HPDE6-E6E7 (cell line): ENCODE measurements at regions not wholly inside any gene's neighbourhood (a gene's known extent, or its start where the extent isn't known, plus 50 kb on each side); places are given as distances from the start of the nearest gene placed in this dataset.
"Not testable (repeated sequence)": the region's sequence is repeated elsewhere in the genome, so short reads cannot be mapped to it uniquely, and the experiment has no call there.

ENCODE experiments used
- DNase-seq: peaks from one replicate; pipeline ENCODE4 v3.0.0; 2011; ENCODE audit warnings: missing footprints; ENCODE audit errors: extremely low spot score

GRCh38 chr13:89465366-89465765 is 1794.2 kb downstream of the SLITRK5 start:
- no peak for DNase-seq

DNA sequence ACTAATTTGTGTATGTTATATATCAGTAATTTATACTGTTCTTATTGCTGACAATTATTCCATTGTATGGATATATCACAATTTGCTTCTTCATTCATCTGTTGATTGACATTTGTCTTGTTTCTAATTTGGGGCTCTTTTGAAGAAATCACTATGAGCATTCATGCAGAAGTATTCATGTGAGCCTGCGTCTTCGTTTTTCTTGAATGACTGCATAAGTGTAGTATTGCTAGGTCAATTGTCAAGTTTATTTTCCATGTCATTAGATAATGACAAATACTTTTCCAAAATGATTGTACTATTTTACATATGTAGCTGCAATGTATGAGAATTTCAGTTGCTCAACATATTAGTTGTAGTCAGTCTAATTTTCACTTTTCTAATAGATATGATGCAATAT is 1796.9 kb downstream of the SLITRK5 start:
- DNase-seq, result no peak

- no peak for DNase-seq
These were observed 1799.7 kb downstream of the SLITRK5 start for GRCh38 chr13:89470901-89471300.

DNA sequence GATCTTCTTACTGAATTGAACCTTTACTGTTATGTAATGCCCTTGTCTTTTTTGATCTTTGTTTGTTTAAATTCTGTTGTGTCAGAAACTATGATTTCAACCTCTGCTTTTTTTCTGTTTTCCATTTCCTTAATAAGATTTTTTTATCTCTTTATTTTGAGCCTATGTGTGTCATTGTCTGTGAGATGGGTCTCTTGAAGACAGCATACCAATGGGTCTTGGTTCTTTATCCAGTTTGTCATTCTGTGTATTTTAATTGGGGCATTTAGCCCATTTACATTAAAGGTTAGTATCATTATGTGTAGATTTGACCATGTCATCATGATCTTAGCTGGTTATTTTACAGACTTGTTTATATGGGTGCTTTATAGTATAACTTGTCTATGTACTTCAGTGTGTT is 1803.3 kb downstream of the SLITRK5 start:
- DNase-seq, result no peak

GRCh38 chr13:89486065-89486464 is 1814.9 kb downstream of the SLITRK5 start:
- DNase-seq, result no peak

DNA sequence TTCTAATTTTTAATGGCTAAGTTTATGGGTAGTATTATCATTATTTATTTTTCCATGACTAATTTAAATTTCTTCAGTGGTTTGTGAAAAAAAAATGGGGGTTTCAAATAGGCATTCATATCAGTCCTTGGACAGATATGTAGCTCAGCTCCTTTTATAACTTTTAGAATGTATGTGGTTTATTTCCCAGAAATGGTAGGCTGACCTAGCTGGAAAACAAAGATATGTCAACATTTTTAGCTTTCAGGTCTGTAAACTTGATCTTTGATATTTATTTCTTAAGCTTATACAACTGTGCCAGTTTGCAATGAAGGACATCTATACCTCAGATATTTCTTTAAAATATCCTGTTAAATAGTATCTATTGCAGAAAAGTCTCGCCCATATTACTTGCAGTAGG is 1815.5 kb downstream of the SLITRK5 start:
- no peak for DNase-seq

- no peak for DNase-seq
These were observed 1819.5 kb downstream of the SLITRK5 start for GRCh38 chr13:89490661-89491060.

DNA sequence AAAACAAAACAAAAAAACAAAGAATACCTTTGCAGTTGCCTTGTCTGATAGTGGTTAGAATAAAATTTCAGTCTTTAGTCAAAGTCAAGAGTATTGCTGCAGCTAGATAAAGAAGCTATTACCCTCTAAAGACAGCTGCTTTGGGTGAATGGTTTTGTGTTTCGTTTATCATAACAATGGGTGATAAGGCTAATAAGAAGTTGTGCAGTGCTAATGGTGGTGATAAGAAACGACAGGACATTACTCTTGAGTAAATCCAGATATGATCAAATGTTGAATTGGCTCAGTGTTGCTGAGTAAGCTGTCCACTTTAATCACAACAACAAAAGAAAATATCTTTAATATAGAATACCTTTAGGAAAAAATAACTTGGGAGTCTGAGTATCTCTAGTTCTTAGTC is 1825.3 kb downstream of the SLITRK5 start:
- no peak for DNase-seq

DNA sequence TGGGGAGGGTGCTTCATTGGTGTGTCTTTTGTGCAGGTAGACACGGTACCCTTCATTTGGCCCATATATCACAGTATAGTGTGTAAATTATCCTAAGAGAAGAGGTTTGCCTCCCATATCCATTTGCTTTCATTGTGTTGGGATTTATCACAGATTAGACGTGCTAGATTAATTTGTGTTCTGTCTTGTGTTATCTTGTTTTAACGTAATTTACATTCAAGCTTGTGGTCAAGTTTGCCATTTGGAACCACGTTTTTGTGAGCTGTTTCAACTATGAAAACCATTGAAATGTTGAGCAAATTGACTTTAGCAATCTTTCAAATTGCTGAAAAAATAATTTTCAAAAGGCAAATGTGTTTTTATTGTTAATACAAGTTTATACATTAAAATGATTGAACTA is 1826.5 kb downstream of the SLITRK5 start:
- DNase-seq, result no peak

GRCh38 chr13:89502286-89502685 is 1831.1 kb downstream of the SLITRK5 start:
- DNase-seq, result no peak

DNA sequence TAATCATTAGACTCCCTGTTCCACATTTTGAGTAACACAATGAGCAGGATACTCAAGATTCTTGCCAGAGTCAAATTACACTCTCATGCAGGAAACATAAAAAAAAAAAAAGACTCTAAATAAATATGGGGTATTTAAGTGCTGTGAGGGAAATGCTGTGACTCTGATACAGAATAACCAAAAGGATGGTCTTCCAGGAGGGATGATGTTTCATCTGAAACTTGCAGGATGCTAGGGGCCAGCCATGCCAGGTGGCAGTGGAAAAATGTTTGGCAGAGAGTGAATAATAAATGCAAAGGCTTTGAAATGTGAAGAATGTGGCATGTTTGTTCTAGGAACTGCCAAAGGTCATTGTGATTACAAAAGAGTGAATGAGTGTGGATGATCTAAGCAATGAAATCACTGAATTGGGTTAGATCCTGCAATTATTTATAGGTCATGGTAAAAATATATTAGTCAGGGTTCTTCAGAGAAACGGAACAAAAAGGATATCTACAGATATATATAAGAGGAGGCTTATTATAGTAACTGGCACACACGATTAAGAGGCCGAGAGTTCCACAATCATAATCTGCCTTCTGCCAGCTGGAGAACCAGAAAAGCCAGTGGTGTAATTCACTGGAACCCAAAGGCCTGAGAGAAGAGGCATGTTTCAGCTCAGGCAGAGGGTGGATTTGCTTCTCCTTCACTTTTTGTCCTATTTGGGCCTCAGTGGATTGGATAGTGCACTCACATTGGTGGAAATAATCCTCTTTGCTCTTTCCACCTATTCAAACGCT is 1832.8 kb upstream of the MIR17HG start:
- peak; percentile 14 for DNase-seq

DNA sequence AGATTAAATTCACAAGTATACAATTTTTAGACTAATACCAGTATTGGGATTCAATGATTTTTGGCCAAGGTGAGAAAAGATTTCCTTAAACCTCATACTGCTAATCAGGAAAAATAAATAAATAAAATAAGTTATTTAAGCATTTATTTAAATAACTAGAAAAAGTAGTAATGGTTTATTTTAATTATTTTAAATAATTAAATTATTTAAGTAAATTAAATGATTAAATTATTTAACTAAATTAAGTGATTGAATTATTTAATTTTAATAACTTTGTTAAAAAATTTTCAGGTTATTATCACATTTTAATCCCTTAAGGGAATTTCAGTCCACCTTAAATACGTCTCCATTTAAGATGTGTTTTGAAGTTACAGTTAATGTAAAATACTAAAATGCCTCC is 1831.5 kb upstream of the MIR17HG start:
- no peak for DNase-seq

- DNase-seq, result no peak
These were observed 1829.0 kb upstream of the MIR17HG start for GRCh38 chr13:89518289-89519077.

DNA sequence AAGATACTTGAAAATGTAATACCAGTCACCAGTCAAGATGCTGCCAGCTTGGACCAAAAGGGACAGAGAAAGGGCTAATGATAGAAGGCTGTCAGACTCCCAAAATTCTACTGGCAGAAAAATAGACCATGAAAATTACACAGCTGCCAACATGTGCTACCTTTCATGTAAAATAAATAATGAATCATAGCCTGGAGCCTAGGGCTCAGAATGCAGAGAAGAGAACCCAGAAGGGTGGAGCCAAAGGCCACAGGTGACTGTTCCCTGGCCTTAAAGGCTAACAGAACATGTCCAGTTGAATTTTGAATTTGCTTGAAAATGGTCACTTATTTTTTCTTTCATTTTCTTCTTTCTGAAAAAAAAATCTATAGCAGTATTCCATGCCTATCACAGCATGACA is 1827.0 kb upstream of the MIR17HG start:
- peak; percentile 3 for DNase-seq

GRCh38 chr13:89521672-89522071 is 1825.8 kb upstream of the MIR17HG start:
- DNase-seq, result not testable (repeated sequence)

DNA sequence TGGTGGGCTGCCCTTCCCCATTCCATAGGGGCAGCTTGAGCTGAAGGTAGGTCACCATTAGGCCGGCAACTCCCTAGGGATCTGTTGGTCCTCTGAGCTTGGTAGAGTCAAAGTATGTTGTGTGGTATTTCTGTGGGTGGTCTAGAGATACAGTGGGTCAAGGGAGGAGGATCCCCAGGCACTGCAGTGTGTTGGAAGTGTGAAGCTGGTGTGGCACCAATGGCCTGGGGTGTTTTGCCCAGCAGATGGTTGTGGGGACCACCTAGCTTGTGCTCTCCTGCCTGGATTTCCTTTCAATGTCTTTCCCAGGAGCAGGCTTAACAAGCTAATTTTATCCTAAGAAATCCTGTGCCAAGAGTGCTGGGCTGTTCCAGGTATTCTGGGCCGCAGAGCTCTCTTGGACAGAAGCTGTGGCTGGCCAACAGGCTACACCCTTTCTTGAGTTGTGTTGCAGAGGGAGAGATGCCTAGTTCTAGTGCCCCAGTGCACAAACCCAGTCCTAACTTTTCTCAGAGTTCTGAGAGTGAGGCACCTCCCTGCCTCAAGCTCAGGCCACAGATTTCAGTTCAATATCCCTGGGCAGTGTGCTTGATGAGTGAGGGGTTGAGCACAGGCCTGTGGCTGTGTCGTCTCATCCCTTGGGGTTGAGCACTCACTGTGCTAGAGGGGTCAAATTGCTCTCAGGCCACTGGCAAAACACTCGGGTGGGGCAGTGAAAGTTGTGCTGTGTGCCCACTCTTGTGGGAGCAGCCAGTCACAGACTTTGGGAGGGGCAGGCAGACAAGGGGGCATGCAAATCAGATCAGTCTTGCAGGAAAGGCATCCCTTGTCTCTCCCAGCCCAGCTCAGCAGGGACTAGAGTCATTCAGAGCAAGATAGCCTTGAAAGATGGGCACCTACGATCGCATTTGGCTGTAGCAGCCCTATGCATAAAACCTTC is 1806.1 kb upstream of the MIR17HG start:
- DNase-seq, result no peak

GRCh38 chr13:89550938-89551337 is 1796.5 kb upstream of the MIR17HG start:
- DNase-seq, result no peak

DNA sequence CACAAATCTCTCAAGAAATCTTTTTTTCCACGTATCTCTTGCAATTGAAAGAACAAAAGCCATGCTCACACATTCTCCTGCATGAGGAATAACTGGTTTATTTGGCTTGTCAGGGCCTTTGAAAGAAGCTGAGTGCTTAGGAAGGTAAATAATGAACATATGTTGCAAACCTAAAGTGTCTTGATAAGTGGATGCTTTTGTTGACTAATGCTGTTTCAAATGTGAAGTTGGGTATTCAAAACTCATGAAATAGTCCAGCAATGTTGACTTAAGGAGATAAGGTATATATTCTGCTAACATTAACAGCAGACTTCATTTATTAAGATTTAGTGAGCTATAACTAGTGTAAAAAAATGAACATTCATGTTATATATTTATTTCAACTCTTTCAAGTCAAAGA is 1792.7 kb upstream of the MIR17HG start:
- no peak for DNase-seq

GRCh38 chr13:89565476-89566100 is 1781.9 kb upstream of the MIR17HG start:
- DNase-seq, result no peak

DNA sequence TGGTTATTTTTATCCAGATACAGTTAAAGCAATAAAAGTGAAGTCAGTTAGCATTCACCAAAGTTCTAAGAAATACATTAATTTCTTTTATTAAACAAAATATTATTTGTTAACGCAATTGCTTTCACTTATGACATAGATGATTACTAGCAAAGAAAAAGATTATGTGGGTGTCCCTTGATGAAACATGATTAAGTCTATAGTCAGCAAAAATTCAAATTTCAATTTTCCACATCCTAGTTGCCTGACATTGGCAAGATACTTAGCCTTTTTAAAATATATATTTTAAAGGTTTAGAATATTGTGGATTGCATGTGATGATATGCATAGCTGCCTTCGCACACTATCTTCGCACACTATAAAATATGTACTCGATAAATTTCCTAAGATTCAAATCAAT is 1780.5 kb upstream of the MIR17HG start:
- no peak for DNase-seq

DNA sequence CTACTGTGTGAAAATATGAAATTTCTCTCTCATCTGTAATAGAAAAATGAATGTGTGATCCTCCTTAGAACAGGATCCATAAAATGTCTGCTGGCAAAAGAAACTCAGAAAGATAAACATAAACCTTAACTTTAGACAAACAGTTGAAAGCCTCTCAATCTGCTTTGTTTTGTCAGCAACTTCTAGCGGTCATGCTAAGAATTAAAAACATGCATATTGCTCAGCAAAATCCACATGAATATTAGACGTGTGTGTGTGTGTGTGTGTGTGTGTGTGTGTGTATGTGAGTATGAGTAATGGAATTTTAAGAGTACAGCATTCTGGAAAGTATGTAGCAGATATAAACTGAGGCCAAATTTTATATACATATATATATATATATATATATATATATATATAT is 1779.2 kb upstream of the MIR17HG start:
- DNase-seq, result no peak

- no peak for DNase-seq
These were observed 1778.7 kb upstream of the MIR17HG start for GRCh38 chr13:89568746-89569145.
